Hepatocyte (in vitro differentiated cells): ENCODE measurements at regions not wholly inside any gene's neighbourhood (a gene's known extent, or its start where the extent isn't known, plus 50 kb on each side); places are given as distances from the start of the nearest gene placed in this dataset.

Source experiments
- EZH2phosphoT487 ChIP-seq: fragments of 200-600 bp; sonication (generic); IDR thresholded peaks from one replicate; pipeline ENCODE4 v1.6.1; 2018; ENCODE audit warnings: antibody characterized with exemption, mild to moderate bottlenecking, low read depth, moderate library complexity; ENCODE audit not compliant: unreplicated experiment, severe bottlenecking
- TF ChIP-seq, protein P1 (sequence below): fragments of 200-600 bp; sonication (generic); IDR thresholded peaks from 2 replicates; pipeline ENCODE4 v1.5.1; 2016; ENCODE audit warnings: antibody characterized with exemption, mild to moderate bottlenecking; ENCODE audit not compliant: poor library complexity

DNA sequence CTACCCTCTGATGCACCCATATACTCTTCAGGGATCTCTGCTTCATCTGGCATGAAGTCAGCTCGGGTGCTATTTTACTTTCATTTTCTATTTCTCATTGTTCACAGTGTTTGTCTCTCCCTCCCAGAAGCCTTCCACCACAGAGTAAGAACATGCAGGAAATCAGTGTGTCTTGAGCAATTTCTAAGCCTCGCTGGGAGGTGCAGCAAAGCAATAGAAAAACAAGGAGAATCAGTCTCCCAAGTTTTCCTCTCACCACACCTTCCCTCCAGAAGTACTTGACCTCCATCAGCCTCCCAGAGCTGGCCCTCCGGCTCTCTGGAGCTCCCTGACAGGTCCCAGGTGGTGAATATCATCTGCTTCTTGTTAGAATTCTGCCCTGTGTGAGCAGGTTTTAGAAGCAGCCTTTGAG lies 594.7 kb upstream of the CAMK1G start:
- TF ChIP-seq, protein P1, sequence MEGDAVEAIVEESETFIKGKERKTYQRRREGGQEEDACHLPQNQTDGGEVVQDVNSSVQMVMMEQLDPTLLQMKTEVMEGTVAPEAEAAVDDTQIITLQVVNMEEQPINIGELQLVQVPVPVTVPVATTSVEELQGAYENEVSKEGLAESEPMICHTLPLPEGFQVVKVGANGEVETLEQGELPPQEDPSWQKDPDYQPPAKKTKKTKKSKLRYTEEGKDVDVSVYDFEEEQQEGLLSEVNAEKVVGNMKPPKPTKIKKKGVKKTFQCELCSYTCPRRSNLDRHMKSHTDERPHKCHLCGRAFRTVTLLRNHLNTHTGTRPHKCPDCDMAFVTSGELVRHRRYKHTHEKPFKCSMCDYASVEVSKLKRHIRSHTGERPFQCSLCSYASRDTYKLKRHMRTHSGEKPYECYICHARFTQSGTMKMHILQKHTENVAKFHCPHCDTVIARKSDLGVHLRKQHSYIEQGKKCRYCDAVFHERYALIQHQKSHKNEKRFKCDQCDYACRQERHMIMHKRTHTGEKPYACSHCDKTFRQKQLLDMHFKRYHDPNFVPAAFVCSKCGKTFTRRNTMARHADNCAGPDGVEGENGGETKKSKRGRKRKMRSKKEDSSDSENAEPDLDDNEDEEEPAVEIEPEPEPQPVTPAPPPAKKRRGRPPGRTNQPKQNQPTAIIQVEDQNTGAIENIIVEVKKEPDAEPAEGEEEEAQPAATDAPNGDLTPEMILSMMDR: no peak
- TF ChIP-seq EZH2phosphoT487: no peak
